Smooth muscle cell (in vitro differentiated cells): ENCODE measurements at regions not wholly inside any gene's neighbourhood (a gene's known extent, or its start where the extent isn't known, plus 50 kb on each side); places are given as distances from the start of the nearest gene placed in this dataset.

ENCODE experiments used
- DNase-seq: peaks from one replicate; lab custom pipeline; 2025; ENCODE audit not compliant: unreplicated experiment; lab: John Stamatoyannopoulos, UW
- H2AFZ ChIP-seq: fragments of 200-600 bp; sonication (generic); 2 replicates; pipeline ENCODE4 v1.6.0; 2016; ENCODE audit warnings: antibody characterized with exemption, low read depth, mild to moderate bottlenecking
- H3F3A ChIP-seq: fragments of 200-600 bp; sonication (generic); 2 replicates; pipeline ENCODE4 v1.6.0; 2017; ENCODE audit warnings: antibody characterized with exemption, low read depth
- H3K27ac ChIP-seq: fragments of 200-600 bp; sonication (generic); 2 replicates; pipeline ENCODE4 v1.5.1; 2016; ENCODE audit warnings: low read depth, mild to moderate bottlenecking
- H3K27me3 ChIP-seq: fragments of 200-600 bp; sonication (generic); 2 replicates; pipeline ENCODE4 v1.6.1; 2016; ENCODE audit warnings: low read depth, mild to moderate bottlenecking
- H3K36me3 ChIP-seq: fragments of 200-600 bp; sonication (generic); 2 replicates; pipeline ENCODE4 v1.5.1; 2016; ENCODE audit warnings: low read depth
- H3K4me1 ChIP-seq: fragments of 200-600 bp; sonication (generic); 2 replicates; pipeline ENCODE4 v1.5.1; 2016; ENCODE audit warnings: low read depth
- H3K4me2 ChIP-seq: fragments of 200-600 bp; sonication (generic); 2 replicates; pipeline ENCODE4 v1.6.0; 2016; ENCODE audit warnings: mild to moderate bottlenecking
- H3K4me3 ChIP-seq: fragments of 200-600 bp; sonication (generic); 2 replicates; pipeline ENCODE4 v1.5.1; 2016; ENCODE audit warnings: mild to moderate bottlenecking
- H3K79me2 ChIP-seq: fragments of 200-600 bp; sonication (generic); 2 replicates; pipeline ENCODE4 v1.6.0; 2016; ENCODE audit warnings: low read depth, mild to moderate bottlenecking
- H3K9ac ChIP-seq: fragments of 200-600 bp; sonication (generic); 2 replicates; pipeline ENCODE4 v1.6.0; 2016; ENCODE audit warnings: low read depth
- H3K9me3 ChIP-seq: fragments of 200-600 bp; sonication (generic); replicated peaks from 2 replicates; pipeline ENCODE4 v1.5.1; 2016; ENCODE audit warnings: low read depth
- H4K20me1 ChIP-seq: fragments of 200-600 bp; sonication (generic); 2 replicates; pipeline ENCODE4 v1.6.0; 2016; ENCODE audit warnings: low read depth
- CTCF ChIP-seq: fragments of 200-600 bp; sonication (generic); IDR thresholded peaks from 2 replicates; pipeline ENCODE4 v1.5.1; 2017; ENCODE audit warnings: borderline replicate concordance, mild to moderate bottlenecking, antibody characterized with exemption; ENCODE audit not compliant: insufficient read depth, poor library complexity, severe bottlenecking
- WGBS: methylation state at CpG from one replicate; pipeline ENCODE4 v1.1.7; 2016; ENCODE audit warnings: low lambda C conversion rate; 5-methylcytosine and 5-hydroxymethylcytosine counted together

DNA sequence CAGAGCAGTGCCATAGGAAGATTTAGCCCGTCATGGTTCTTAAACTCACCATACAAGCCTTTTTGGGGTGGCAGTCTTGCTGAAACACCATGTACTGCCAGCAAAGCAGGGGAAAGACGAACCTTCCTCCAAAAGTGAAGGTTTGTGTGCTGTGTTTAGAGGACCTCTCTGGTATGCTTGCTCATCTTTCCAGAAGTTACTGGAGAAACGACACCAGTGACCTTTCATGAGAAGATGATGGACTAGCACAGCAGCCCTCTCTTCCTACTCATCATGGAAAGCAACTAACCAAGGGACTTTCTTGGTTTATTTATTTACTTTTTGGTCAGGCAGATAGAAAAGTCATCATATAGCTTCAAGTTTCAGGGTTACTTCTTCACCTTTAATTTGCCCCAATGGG lies 247.4 kb downstream of the PTEN start:
- no peaks in the 10 kb centered on the region for H4K20me1 ChIP-seq
- WGBS, result 77% methylated on average over 3 of the region's 3 CpGs
- peak overlapping the region; percentile 50 for H3K27ac ChIP-seq
- no peak overlapping the region for H3K9ac ChIP-seq
- TF ChIP-seq CTCF, result no peak
- peaks cover 3% of the 10 kb centered on the region for H3K4me1 ChIP-seq
- H3K9me3 ChIP-seq, result no peaks in the 10 kb centered on the region
- no peak for DNase-seq
- peaks cover 6% of the 10 kb centered on the region for H3F3A ChIP-seq
- no peak overlapping the region for H3K4me3 ChIP-seq
- no peak overlapping the region for H2AFZ ChIP-seq
- no peaks in the 10 kb centered on the region for H3K27me3 ChIP-seq
- H3K4me2 ChIP-seq, result no peak overlapping the region
- H3K79me2 ChIP-seq, result no peaks in the 10 kb centered on the region
- H3K36me3 ChIP-seq, result no peaks in the 10 kb centered on the region

DNA sequence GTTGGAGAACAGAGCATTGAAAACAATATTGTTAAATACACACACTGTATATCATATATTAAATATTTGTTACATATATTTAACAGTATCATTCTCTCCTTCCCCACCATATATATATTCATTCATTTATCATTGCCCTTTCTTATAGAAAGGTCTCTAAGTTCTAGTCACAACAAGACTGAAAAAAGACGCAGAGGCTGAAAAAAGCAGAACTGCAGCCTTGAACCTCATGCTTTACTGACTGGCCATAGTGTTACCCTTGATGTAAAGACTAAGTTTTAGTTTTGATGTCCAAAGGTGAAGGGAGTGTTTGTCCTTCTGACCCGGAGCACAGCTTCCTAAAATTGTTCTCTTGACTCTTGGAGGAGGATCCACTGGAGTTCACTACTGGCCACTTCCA lies 247.9 kb downstream of the PTEN start:
- no peak overlapping the region for H3K4me3 ChIP-seq
- no peaks in the 10 kb centered on the region for H4K20me1 ChIP-seq
- H3K27ac ChIP-seq, result no peak overlapping the region
- H3K9ac ChIP-seq, result no peak overlapping the region
- no peak for DNase-seq
- no peaks in the 10 kb centered on the region for H3K79me2 ChIP-seq
- no peak overlapping the region for H2AFZ ChIP-seq
- peaks cover 7% of the 10 kb centered on the region for H3K4me1 ChIP-seq
- H3F3A ChIP-seq, result peaks cover 11% of the 10 kb centered on the region
- H3K9me3 ChIP-seq, result no peaks in the 10 kb centered on the region
- whole genome bisulfite sequencing, result 90% methylated on average over 2 of the region's 2 CpGs
- H3K4me2 ChIP-seq, result no peak overlapping the region
- no peak for TF ChIP-seq CTCF
- H3K27me3 ChIP-seq, result no peaks in the 10 kb centered on the region
- H3K36me3 ChIP-seq, result no peaks in the 10 kb centered on the region

DNA sequence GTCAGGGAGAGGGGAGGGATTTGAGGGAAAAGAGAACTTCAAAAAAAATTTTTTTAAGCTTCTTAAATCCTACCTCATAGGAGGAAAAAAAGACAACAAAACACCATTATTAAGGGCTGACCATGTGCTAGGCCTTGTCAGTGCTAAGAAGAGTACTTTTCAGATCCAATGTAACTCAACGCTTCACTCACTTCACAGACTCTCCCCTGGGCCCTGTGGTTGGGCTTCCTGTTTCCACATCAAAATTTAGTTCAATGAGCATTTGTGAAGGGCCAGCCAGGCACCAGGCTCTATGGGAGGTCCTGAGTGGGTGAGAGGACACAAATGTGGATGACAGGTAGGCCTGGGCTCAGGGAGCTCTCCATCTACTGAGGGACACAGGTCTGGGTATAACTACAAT lies 249.8 kb downstream of the PTEN start:
- H3K4me3 ChIP-seq, result no peak overlapping the region
- H3K4me1 ChIP-seq, result peaks cover 13% of the 10 kb centered on the region
- H3K9me3 ChIP-seq, result no peaks in the 10 kb centered on the region
- no peaks in the 10 kb centered on the region for H3K36me3 ChIP-seq
- no peaks in the 10 kb centered on the region for H3K79me2 ChIP-seq
- no peak overlapping the region for H3K9ac ChIP-seq
- no peaks in the 10 kb centered on the region for H4K20me1 ChIP-seq
- WGBS, result 86% methylated on average over 1 of the region's 1 CpG
- no peak for DNase-seq
- H3F3A ChIP-seq, result peaks cover 12% of the 10 kb centered on the region
- no peak overlapping the region for H3K27ac ChIP-seq
- H2AFZ ChIP-seq, result no peak overlapping the region
- H3K4me2 ChIP-seq, result no peak overlapping the region
- TF ChIP-seq CTCF, result no peak
- H3K27me3 ChIP-seq, result no peaks in the 10 kb centered on the region

- Histone ChIP-seq H3K27me3 (no peaks in the 10 kb centered on the region), H3K4me2 (no peak overlapping the region), H2AFZ (no peak overlapping the region), H3K9ac (no peak overlapping the region), H3F3A (peaks cover 12% of the 10 kb centered on the region), H4K20me1 (no peaks in the 10 kb centered on the region), H3K27ac (no peak overlapping the region), H3K4me1 (peaks cover 13% of the 10 kb centered on the region), H3K36me3 (no peaks in the 10 kb centered on the region), H3K9me3 (no peaks in the 10 kb centered on the region), H3K4me3 (no peak overlapping the region), H3K79me2 (no peaks in the 10 kb centered on the region)
- no peak for TF ChIP-seq CTCF
- DNase-seq, result no peak
- WGBS, result 50% methylated on average over 2 of the region's 2 CpGs
Observed at GRCh38 chr10:88113657-88114272, 250.3 kb downstream of the PTEN start.
